NCI-H1417 (cell line): ENCODE measurements at regions not wholly inside any gene's neighbourhood (a gene's known extent, or its start where the extent isn't known, plus 50 kb on each side); places are given as distances from the start of the nearest gene placed in this dataset.
"Not testable (repeated sequence)": the region's sequence is repeated elsewhere in the genome, so short reads cannot be mapped to it uniquely, and the experiment has no call there.

Experiments
- DNase-seq, 3 experiments: peaks; one replicate each; lab custom pipeline; 2025; lab: John Stamatoyannopoulos, UW

DNA sequence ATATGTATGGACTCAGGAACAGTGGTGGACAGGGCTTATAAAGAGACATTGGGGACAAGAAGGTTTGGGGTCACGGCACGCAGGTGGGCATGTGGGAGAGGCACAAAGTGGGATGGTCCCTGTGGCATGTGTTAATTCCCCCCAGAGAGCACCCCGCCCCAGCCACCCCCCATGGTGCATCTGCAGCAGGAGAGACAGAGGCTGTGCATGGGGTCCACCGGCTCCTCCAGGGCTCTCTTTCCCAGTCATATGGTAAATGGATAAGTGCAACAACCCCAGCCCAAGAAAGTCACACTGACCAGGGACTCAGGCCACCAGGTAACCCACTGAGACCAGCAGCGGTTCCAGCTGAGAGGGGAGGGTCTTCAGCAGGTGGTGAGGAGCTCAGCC, 242.1 kb downstream of the BCL11B start:
- DNase-seq = no peak

DNA sequence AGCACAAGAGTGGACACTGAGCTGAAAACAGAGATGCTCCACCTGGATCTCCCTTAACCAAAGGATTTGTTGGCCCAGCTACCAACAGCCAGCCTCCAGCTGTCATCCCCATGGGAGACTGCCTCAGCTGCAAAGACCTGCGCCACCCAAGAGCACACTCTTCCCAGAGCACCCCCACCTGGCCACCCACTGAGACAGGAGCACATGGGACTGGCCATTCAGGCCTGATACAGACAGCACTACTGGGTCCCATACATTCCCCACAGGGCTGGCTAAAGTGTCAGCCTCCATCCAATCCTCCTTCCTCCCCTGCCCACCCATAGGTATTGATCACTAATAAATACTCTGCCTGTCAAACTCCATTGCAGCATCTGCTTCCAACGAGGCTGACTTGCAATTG, 241.5 kb downstream of the BCL11B start:
- no peak for DNase-seq

DNA sequence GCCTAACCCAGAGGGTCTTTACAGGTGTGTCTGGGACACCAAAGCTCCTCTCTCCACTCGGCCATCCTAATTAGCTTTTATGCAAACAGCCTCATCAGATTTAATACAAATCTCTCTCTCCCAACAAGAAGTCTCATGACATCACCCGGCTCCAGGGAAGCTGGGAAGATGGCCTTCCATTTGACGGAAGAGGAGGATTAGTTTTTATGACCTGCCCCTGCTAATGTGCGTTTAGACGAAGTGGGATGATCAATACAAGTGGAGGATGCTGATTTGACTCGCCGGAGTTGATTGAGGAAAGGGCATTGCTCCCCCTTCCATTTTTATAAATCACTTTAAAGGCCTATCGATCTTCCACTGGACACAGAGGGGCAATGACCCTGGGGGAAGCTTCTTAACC, 239.2 kb downstream of the BCL11B start:
- no peak for DNase-seq

DNA sequence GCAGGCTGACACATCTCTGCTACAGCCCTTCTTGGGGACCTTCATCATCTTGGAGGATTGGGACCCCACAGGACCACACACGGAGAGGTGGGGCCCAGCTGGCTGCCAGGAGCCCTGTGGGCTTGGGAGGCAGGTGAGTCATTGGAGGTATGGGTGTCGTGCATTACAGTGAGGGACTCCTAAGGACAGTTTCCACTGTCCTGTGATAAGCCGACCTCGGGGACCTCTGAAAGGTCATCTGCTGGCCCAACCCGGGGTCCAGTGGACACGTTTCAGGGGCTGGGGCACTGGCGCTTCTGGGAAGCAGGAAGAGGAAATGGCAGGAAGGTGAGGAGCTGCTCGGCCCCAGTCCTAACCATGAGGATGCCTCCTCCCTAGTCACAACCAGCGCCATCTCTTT, 238.0 kb downstream of the BCL11B start:
- DNase-seq = no peak

DNA sequence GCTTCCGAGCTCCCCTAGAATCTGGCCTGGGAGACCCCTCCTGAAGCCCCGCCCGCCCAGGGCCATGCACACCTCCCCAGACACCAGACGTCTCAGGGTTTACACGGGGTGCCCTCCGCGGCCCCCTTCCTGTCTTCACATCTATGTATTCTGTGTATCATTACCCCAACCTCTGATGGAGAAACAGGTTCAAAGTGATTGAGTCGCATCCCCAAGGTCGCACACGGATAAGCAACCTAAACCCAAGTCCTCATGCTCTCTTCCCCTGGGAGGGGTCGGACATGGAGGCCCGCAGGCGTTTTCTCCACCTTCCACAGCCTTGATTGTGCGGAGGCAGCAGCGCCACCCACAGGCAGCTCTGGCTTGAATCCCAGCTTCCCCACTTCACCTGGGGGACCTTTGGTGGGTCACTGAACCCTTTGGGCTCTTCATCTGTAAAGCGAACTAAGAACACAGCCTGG, 237.3 kb downstream of the BCL11B start:
- no peak for DNase-seq

DNA sequence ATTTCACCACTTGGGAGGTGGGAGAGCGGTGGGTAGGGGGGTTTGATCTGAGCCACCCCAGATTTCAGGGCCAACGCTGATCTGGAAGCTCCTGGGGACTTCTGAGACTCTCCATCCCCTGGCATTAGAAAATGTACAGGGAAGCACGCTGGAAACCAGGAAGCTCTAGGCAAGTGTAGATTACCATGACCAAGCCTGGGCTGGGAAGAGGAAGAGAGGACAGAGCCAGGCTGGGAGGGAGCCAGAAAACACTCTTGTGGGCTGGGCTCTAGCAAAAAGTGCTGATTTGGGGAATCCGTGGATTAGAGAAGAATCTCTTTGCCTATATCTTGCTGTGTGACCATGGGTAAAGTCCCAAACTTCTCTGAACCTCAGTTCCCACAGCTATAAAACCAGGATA, 236.7 kb downstream of the BCL11B start:
- no peak for DNase-seq

DNA sequence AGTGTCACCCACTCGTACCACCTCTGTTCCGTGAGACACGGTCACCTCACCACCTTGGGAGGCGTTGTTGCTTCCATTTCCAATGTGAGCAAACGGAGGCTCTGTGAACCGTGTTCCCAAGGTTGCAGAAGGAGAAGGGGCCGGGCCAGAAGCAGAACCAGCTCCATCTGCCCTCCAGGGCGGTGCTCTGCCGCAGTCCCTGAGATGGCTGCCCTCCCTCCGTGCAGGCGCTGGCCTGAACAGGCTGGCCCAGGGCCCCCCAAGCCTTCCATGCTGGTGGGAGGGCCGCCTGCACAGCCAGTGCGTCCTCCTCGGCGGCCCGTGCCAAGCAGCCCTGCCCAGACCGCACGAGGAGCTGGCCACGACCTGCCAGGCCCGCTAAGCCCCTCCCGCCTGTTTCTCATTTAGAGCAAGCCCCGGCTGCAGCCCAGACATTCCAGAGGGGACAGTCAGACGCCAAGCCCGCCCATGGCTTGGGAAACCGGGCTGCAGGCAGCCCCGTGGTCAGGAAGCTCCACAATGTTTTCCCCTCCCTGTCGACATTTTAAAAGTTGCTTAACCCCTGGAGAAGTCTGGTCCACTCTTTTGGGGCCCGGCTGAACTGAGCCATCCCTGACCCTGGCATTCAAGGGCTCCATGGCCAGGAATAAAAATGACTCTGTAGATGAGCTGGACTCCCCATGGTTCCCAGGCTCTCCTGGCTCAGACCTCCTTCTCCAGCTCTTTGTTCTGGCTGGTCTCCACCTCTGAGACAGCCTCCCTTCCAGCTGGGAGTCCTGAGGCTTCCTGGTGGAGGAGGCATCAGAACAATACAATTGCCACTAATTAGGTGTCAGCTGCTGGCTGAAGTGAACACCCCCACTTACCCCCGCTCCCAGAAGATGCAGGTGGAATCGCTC, 236.0 kb downstream of the BCL11B start:
- DNase-seq = no peak

DNA sequence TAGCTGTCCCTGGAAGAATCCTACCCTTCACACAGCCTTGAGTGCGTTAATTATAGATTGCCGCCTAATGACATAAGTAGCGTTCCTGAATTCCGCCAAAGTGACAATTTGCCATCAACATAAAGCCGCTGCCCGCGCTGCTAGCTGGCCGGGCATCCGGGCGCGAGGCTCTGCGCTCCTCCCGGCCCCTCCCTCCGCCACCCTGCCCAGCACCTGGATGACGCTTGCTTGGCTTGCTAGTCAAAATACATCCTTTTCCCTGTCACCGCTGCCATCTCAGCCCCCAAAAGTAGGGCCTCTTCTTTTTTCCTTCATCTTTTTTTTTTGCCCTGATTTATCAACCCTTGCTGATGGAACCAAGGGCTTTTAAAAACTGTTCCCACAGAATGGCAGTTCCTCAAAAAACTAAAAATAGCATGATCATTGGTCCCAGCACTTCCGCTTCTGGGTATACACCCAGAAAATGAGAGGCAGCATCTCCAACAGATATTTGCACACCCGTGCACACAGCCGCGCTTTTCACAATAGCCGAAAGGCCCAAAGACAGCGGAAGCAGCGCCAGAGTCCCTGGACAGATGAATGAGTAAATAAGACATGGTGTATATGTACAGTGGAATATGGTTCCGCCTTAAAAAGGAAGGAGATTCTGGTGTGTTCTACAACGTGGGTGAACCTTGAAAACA, 235.2 kb downstream of the BCL11B start:
- DNase-seq = peak in 2 of 3 experiments; percentile 77 to 92

DNA sequence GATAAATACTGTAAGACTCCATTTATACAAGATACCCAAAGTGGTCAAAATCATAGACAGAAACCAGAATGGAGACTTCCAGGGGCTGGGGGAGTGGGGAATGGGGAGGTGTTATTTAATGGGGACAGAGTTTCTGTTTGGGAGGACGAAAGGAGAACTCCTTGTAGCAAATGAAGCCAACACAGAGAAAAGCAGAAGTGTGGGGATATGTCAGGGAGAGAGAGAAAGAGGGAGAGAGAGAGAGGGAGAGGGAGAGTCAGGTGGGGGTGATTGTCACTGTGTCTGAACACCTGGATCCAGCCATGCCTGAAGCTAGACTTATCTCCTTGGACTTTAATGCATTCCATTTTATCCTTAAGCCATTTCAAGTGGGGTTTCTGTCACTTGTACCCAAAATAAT, 234.7 kb downstream of the BCL11B start:
- DNase-seq = not testable (repeated sequence)

DNA sequence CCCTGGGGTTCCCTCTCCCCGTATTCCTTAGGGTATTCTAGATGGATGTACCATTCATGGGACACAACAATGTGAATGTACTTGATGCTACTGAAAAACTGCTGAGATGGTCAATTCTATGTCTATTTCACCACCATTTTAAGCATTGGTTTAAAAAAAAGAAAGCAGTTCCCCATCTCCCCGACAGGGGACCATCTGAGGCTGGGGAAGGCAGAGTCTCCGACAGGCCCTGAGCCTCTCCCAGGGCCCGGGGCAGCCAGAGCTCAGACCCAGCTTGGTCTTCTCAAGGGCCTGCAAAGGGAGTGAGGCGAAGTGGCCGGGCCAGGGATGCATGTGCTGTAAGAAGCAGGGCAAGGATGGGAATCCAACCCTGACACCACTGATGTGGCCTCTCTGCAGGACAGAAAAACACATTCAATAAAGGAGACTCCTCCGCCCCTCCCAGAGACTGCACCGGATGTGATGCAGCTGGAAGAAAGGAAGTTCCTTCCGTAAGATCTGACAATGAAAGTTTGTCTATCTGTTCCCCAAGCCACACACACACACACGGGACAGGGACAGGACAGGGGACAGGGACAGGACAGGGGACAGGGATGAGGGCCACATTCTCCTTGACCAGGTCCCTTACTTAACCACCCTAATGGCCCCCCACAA, 234.1 kb downstream of the BCL11B start:
- no peak for DNase-seq

DNA sequence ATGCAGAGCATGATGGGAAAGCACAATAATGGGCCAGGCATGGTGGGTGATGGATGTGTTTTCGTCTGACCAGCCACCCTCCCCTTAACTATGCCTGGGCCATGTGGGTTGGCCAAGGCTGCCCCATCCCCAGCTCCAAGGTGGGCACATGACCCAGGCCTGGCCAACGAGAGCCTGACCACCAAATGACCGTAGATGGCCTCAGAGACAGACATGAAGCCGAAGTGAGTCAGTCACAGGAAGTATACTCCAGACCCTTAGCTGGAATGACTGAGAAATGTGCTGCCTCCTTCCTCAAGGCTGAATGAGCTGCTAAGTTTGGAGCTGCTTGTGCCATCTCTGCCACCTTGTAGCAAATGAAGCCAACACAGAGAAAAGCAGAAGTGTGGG, 233.6 kb downstream of the BCL11B start:
- no peak for DNase-seq

DNA sequence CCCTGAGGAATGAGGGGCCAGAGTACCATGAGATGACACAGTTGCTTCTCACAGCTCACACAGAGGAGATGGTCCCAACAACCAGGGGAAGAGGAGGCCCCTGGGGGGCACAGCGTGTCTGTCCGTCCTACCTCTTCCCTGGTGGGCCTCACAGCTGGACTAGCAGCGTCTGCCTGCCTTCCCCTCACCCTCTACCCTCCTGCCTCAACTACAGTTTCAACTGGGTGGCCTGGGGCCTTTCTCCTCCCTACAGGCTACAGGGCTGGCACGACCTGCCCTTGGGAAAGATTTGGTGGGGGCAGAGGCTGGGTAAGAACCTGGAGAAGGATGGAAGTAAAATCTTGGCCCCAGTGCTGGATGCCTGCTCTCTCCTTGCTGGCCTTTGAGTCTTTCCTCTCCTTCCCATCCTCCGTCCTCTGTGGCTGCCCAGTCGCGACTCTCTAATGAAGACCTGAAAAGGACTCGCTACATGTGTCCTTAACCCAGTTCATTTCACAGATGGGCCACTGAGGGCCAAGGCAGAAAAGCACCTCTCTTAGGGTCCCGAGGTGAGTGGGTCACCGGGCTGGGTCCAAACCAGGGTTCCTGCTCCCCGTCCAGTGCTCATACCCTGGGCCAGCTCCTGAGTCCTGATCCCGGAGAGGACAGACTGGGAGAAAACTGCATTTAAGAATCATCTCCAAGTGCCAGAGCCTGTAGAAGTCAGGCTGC, 232.5 kb downstream of the BCL11B start:
- no peak for DNase-seq

DNA sequence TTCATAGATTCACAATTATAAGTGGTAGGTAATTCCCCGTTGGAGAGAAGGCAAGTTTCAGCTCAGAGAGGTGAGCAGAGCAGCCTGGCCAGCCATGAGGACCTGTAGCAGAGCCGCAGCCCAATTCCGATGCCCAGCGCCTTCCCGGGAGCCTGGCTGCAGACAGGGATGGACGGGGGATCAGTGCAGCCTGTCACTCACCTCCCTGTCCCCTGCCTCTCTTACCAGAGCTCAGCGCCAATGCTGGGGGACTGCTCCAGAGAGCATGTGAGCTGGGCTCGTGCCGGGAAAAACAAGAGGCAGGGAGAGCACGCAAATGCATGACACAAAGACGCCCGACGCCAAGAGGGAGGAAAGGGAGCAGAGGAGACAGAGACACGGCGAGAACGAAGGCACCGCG, 231.9 kb downstream of the BCL11B start:
- DNase-seq = no peak

DNA sequence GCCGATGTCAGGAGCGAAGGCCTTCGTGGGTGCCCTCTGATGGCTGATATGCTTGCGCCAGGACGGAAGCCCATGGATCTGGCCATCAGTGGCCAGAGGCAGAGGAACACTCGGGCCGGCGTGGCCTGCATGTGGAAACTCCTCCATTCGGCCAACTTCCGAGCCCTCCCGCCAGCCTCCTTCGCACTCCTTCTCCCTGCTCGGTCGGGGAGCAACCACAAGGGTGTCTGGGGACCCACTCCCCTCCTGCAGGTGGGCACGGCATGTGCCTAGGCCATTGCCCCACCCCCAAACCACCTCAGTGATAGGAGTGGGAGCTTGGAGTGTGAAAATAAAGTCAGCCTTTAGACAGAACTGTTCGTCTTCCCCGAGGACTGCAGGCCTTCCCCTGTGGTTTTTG, 231.3 kb downstream of the BCL11B start:
- DNase-seq = no peak

DNA sequence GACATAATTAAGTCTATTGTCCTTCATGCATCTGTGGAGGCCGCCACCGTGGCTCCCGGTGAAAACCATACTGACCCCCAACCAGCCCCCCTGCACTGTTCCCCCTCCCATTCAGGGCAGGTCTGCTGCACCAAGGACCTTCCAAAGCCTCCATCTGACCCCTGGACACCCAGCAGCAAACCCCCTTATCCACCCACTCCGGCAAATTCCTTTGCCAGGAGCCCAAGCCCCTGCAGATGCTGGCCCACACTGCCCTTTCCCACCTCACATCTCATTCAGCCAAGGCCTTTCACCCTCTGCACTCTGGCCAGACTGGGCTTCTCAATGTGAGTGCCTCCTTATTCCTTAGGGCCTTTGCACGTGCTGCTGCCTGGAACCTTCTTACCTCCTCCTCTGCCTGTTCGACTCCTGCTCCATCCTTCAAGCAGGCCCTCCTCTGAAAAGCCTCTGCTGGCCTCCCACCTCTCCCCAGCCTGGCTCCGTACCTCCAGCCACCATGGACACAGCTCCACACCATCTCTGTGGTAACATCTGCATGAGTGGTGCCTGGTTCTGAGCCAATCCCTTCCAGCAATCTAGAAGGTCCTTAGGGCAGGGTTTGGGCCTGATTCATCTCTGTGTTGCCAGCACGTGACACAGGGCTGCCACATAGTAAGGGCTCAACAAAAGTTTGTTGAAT, 230.7 kb downstream of the BCL11B start:
- DNase-seq = no peak

DNA sequence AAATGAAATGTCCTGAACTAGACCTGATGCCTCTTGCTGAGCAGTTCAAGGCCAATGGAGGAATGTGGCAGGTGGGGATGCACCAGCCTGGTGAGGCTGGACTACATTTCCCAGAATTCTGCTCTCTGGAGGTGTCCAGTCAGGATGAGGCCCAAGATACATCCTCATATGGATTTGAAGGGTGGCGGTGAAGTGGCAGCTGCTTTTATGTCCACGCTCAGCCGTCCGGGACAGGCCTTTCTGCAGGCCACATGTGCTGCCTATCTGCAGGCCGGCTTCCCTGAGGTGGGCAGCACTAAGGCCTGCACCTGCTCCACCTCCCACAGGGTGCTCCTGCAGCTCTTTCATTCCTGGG, 230.2 kb downstream of the BCL11B start:
- DNase-seq = no peak

DNA sequence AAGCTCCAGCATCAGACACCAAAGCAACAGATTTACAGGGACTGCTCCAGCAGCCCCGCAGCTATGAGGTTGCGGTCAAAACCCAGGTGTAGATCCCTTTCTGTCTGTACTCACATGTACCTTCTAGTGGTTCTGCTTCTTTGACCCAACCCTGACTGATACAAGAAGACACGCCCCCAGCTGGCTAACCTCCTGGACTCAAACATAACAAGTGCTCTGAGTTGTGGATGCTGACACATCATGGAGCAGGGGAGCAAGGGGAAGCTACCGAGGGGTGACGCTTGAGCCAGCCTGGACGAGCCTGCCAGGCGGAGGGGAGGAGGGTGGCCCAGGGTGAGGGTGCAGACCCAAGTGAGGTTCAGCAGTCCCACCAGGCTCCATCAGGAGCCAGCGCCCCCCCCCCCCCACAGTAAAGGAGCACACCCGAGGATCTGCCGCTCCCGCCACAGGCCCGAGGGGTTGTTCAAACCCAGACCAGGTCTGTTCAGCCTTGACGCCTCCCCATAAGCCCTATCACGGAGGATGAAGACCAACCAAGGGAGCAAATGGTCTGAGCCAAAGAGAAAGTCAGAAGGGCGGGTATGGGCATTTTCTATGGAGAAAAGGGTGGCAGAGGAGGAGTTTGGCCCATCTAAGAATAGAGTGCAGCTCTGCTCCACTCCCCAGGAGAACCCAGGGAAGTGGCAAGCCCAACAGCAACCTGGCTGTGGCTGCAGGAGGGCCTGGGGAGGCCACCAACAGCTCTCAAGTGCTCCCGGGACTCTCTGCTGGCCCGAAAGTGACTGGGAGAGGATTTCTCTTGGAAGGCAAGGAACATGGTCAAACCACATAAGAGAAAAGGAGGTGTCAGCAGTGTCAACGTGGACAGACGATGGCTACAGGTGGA, 229.4 kb downstream of the BCL11B start:
- no peak for DNase-seq

DNA sequence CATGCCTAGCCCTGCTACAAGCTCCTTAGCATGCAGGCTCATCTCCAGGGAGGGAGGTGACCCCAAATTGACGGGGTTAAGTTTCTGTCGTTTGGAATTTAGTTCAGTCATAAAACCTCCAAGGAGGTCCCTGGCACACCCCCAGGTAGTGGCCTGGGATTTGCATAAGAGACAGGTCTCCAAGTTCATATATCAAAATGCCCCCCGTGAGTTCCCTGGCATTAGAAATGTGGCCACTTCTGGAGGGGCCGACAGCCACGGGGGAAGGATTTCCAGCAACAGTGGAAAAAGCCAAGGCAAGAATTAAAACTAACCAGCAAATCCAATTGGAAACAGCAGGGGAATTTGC, 228.8 kb downstream of the BCL11B start:
- no peak for DNase-seq

DNA sequence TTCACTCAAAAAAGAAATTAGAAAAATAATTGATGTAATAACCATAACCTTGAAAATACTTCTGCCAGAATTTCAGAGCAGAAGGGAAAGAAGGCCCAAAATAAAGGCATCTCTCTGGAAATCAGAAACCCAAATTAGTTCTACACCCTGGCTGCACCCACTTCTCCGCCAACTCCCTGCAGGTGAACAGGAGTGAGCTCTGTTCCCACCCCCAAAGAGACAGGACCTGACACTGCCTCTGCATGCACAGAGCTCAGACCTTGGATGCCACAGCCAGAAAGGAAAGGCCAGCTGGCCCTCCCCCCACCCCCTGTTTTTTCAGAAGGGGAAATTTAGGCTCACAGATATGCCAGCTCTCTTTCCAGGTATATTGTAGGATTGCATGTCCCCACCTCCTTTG, 228.2 kb downstream of the BCL11B start:
- no peak for DNase-seq

DNA sequence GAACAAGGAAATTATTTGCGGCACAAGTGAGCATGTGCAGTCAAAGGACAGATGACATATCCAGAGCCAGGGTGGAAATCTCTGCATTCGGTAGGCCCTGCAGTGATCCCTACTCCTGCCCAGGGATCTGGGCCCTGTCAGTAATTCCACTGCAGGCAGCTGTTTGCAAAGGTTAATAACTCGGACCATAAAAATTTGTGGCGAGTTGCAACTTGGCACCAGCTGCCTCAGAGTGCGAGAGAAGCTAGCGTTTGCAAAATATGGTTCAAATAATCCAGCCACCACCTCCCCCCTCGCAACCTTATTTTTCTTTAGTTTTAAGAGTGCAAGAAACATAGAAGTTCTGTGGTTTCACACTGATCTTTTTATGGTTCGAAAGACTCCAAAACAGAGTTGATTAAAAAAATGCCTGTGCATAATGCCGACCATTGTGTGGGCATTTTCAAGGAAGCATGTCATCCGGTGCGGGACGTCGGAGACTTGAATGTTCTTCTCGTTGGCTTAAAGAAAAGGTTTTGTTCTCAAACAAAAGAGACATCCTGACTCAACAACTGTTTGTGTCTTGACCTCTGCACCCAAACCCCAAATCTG, 224.5 kb downstream of the BCL11B start:
- no peak for DNase-seq

DNA sequence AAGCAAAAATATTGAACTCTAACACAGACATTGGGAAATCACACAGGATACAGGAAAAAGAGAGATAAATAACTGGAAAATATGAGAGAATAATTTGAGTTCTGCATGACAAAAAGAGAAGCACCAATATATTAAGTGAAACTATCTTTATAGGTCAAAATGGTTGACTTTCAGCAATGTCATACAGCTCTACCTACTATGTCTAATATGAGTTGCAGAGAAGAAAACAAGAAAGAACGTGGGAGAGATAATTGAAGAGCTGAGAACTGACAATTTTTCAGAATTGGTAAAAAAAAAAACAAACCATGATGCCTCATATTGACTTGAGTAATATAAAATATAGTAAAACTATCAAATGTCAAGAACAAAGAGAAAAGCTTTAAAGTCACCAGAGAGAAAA, 221.7 kb downstream of the BCL11B start:
- DNase-seq = no peak
